ENCODE measurements at regions not wholly inside any gene's neighbourhood (a gene's known extent, or its start where the extent isn't known, plus 50 kb on each side); places are given as distances from the start of the nearest gene placed in this dataset.

DNA sequence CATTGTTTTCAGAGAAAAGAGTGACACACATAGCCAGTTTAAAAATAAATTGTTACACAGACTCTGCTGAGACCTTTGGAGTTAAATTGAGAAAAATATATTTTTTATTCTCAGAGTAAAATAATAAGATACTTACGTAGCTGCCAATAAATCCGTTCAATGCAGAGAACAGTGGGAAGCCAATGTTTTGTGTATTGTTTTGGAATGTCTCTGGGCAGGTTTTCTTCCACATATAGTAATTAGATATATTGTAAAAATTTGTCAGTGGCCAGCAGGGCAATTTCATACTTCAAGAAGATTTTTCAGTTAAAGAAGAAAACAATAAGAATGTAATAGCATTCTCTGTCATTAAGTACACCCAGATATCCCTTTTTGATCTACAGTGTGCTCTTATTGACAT, 999.5 kb upstream of the INTU start:
- TF ChIP-seq, protein P1, sequence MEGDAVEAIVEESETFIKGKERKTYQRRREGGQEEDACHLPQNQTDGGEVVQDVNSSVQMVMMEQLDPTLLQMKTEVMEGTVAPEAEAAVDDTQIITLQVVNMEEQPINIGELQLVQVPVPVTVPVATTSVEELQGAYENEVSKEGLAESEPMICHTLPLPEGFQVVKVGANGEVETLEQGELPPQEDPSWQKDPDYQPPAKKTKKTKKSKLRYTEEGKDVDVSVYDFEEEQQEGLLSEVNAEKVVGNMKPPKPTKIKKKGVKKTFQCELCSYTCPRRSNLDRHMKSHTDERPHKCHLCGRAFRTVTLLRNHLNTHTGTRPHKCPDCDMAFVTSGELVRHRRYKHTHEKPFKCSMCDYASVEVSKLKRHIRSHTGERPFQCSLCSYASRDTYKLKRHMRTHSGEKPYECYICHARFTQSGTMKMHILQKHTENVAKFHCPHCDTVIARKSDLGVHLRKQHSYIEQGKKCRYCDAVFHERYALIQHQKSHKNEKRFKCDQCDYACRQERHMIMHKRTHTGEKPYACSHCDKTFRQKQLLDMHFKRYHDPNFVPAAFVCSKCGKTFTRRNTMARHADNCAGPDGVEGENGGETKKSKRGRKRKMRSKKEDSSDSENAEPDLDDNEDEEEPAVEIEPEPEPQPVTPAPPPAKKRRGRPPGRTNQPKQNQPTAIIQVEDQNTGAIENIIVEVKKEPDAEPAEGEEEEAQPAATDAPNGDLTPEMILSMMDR (IDR thresholded peaks at IDR 0.05; ENCODE audit: extremely low read depth in 1 of 2, insufficient read depth in 1 of 2, low read depth in 1 of 2, low read length in 2 of 2): no peak
- no peak for TF ChIP-seq POLR2A (IDR thresholded peaks at IDR 0.05; ENCODE audit: low read depth, low read length)
